ENCODE measurements at regions not wholly inside any gene's neighbourhood (a gene's known extent, or its start where the extent isn't known, plus 50 kb on each side); places are given as distances from the start of the nearest gene placed in this dataset.

DNA sequence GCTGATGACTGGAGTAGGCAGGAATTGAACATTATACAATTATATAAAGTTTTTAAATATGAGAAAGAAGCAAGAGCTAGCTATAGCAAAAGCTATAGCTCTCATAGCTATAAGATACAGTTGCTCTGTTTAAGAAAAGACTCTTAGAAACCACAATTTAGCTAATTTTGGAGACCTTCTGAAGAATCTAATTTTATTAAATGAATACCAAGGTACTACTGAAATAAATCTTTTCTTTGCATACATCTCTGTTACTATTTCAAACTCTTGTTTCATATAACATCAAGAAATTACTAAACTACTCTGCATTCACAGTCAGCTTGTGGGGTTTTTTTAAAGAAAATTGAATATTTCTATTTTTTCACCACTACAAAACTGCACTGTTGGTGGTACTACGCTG is 568.7 kb upstream of the MARCKS start:
- DNase-seq (ENCODE audit: low spot score), result no peak

DNA sequence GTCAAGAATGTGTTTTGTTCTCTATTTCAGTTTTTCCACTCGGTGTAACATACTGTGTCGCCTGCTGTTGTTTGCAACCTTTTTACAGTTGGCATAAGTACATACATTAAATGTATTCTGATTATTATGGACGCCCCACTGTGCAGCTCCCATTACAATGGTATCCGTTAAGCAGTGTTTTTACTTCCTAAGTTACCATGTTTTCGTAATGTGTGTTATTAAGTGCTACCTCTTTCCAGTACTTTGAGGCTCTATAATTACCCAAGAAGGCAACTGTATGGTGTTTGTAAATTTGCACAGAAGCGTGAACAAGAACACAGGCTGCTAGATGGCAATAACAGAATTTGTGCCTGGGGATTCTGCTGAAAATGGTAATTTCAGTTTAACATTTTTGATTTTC is 568.0 kb upstream of the MARCKS start:
- no peak for DNase-seq (ENCODE audit: low spot score)

DNA sequence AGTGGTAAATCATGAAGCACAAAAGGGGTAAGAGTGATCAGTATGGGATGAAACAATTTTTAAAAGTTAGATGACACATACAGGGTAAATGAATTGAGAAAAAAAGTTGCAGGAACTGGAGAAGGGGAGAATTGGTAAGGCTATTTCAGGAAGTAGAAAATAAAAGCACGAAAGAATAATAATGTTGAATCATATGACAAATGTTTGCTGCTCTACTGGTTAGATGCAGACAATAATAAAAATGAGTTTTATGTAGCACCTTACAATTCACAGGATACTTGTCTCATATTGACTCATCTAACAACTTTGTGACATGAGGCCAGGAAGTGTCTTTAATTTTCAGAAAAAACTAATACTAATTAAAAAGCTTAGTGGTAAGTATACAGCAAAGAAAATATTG is 566.5 kb upstream of the MARCKS start:
- DNase-seq (ENCODE audit: low spot score), result no peak

DNA sequence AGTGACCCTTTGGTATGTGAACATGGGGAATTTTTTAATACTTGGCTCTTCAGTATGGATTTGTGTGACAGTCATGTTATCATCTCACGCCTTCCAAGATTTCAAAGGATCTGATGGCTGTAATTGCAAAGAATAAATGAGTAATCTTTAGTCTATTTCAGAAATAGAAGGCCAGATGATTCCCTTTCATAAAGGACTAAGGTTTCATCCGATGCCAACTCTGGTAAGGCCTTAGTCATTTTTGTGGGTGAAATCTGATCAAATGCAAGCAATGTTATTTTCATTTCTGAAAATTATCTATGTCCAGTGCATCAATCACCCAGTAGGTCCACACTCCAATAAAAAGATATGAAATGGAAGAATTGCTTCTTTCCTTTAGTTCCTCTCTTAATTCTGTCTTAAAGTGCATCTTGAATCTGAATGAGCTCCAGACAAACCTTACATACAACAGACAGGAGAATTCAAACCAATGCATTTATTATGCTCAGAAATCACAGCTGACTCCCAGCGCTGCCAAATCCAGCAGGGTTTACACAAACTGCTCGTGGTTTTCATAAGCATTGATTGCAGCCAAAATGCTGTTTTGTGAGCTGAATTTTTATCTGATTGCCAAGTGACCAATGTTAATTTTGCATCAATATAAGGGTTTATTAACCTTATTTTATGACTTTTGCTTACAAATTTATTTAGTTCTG is 565.2 kb upstream of the MARCKS start:
- DNase-seq (ENCODE audit: low spot score), result no peak

DNA sequence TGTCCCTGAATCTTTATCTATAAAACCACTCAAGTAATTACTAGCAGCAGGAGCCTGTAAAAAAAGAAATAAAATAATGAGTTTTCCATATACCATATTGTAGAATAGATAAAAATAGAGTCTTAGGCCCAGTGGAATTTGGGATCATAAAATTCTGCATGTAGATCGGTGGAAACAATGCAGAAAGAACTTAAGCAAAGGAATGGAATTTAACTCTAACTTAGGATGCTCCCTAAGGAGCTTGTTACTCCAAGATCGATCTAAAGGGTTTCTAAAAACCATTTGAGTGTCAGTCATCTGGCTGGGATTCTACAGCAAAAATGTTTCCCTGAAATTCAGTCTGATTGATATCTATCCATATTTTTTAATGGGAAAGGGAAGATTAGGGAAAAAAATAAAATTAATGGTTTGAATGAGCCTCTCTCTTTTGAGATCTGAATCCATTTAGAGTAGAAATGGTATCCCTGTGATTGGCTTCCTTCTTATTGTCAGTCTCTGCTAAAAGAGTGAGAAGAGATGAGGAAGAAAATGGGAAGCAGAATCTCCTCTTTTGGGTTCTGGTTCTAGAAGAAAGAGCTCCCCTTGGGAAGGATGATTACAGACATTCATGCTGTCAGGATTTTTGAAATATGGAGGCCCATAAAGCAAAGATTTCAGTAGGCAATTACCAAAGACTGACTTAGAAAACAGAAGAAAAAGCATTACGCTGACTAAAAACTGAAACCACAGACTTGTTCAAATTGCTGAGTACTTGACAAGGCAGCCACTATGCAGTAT is 564.3 kb upstream of the MARCKS start:
- DNase-seq (ENCODE audit: low spot score), result no peak

DNA sequence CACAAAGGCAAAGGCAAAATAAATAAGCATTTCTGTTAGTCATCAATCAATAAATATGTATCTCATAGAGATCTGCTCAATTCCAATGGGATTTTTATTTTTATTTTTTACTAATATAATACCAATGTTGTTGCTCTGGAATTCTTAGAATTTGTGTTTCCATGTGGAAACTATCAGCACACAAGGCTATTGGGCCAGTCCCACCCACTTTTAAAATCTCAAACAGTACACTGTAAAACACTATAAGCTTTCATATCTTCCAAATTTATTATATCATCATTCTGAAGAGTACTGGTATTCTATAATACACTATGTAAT is 563.8 kb upstream of the MARCKS start:
- DNase-seq (ENCODE audit: low spot score), result no peak

DNA sequence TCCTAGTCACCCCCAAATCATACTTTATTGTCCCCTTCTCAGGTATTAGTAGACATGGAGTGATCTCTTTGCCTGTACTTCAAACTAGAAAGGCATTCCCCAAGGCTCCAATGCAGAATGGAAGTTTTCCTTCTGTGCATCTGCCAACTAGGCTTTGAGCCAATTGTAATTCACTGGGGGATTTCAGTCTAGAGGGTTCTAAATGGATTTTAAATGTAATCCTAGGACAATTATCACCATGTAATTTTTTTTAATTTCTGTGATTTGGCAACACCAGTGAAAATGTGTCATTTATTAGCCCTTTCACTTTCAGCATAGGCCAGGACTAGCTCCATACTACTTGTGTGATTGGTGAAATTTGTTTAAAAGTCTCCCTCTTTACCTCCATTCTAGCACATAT is 557.6 kb upstream of the MARCKS start:
- no peak for DNase-seq (ENCODE audit: low spot score)

DNA sequence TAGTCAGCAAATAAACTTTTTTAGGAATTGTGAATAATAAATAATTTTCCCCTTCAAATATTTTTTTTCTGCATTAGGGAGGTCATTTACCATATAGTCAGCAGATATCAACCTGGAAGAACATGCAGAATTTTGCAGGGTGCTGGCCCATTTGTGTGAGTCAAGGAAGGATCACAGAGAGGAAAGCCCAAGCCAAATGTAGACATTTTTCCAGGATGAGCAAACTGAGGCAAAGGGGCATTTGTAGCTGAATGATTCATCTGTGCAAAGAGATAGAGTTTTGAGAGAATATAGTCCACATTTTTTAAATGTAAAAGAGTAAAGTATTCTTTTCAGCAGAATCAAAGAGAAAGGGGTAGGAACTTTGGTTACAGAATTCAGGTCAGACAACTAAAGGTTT is 555.5 kb upstream of the MARCKS start:
- DNase-seq (ENCODE audit: low spot score), result no peak

DNA sequence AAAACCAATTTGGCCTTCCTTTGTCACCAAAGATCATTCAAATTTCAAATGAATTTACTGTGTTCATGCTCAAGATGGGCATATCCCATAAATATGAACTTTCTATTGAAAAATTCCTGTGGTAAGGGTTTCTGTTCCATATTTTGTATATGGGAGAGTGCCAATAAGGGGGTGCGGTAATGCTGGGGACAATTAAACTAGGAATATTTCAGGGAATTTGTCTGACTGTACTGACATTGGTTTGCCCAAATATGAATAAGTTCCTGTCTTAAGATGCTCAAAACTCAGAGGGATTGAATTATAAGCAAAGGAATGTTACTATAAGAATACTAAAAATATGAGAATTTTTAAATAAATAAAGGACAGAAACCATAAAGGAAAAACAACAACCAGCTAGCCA is 553.0 kb upstream of the MARCKS start:
- DNase-seq (ENCODE audit: low spot score), result no peak

DNA sequence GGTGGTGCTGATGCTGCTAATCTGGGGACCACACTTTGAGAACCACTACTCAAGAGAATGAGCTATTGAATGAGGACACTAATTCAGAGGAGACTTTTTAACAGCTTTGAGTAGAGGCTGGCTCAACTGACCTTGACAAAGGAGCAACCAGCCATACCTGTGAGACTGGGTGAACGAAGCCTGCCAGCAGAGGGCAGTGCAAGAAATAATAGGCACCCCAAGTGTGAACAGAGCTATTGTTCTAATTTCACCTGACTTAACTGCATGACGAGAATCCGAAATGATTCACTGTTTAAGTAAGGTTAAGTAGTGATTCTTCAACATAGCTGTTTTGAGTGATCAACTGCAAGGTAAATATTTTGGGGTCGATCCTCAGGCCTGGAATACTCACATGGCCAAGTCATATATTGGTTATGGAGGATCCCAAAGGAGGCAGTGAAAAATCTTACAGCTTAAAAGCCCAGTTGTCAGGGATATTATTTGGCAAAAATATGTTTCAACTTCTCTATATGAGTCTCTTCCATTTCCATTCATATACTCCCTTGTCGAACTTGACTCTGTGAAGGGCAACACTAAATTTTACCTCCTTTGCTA is 550.5 kb upstream of the MARCKS start:
- no peak for DNase-seq (ENCODE audit: low spot score)

DNA sequence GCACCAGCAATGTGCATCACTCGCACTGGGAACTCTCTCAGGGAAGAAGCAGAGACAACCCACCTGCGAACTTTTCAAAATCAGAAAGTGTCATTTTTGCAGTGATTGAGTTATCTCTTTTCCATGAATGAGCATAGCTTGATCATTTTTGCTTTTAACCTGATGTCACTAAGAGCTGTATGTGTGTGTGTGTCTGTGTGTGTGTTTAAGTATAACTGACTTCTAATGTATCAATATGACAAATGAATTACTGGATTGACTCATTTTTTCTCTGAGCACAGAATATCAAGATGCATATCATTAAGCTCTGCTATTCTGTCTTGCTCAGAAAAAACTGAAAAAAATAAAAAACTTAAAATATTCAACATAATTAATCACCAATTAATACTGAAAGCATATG is 548.9 kb upstream of the MARCKS start:
- DNase-seq (ENCODE audit: low spot score), result no peak

DNA sequence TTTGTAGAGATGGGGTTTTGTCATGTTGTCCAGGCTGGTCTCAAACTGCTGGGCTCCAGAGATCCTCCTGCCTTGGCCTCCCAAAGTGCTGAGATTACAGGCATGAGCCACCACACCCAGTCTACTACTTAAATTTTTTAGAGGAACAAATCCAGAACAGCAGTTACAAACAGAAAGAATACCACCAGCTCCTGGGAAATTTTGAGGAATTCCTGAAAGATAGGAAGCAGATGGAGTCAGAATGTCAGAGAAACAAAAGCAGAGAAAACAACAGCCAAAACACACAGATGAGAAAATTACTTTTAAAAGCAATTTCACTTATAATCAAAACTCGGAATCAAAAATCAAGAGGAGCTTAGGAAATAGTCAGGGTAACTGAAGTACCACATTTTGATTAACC is 543.3 kb upstream of the MARCKS start:
- no peak for DNase-seq (ENCODE audit: low spot score)

DNA sequence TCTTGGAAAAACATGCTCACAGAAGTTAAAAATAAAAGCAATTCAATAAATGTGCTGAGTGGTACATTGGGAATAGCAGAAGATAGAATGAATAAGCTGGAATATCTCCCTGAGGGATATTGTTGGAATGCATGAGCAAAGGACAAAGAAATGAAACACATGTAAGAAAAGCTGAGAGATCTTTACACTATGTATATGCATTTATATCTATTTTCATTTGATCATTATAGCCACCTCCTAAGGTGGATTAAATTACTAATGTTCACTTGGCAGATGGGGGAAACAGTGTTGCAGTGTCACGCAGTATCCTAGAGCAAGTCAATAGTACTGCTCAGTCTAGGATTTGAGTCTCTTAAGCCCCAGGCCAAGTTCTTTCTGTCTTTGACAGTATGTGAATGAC is 542.0 kb upstream of the MARCKS start:
- DNase-seq (ENCODE audit: low spot score), result no peak

DNA sequence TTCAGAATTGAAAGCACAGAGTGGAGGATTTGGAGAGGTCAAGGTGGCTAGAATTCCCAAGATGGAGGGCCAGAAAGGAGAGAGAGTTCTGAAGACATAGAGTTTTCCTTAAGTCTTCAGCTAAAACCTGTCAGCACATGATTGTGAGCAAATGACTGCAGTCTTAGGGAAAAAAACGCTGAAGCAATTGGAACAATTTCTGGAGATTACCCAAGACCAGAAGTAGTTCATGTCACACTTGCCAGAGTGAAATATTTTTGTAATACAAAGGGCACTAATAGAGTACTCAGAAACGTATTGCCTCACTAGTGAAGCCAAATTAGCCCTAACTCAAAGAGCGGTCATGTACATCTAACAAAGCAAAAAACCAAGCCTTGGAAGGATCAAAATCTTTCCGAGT is 541.3 kb upstream of the MARCKS start:
- DNase-seq (ENCODE audit: low spot score), result no peak

DNA sequence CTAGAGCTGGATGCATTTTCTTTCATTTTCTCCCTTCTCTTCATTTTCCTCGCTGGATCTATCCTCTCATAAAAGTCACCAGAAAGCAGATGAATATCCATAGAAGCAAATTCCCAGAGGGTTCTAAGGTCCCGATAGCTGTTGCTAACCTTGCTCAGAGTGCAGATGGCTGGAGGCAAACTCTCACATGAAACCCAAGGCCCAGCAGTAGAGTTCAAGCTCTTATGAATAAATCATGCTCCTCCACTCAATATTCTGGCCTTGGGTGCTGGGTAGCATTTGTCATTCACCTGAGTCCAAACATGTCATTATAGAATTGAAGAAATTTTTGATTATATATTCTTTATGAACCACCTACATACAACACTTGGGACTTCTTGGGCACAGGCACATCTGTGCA is 539.7 kb upstream of the MARCKS start:
- no peak for DNase-seq (ENCODE audit: low spot score)

DNA sequence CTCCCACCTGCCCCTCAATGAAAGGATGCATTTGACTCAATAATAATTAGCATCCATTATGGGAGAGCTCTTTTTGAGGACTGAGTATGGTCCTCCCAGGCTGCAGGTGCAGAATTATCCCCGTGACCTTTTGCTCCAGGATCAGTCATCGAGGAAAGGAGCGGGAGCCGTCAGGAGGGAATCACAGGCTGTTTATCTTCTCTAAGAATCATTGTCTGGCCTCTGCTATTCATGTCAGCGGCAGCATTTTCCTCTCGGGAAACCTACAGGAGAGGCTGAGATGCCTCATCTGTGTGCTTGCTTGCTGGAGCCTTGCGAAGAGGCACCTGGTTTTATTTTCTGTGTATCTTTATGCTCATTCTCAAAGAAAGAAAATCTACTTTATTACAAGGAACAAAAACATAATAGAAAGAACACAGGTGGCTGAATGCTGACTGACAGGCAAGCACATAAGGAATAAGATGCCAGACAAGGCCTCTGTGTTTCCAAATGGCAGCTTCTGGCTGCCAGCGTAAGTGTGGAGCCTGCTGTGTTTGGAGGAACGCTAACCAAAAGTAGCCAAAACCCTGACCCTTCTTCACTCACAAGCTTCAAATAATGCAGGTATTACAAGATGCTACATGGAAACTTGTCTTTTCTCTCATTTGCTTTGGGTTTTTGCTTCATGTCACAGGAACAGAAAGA is 539.1 kb upstream of the MARCKS start:
- DNase-seq (ENCODE audit: low spot score), result no peak

DNA sequence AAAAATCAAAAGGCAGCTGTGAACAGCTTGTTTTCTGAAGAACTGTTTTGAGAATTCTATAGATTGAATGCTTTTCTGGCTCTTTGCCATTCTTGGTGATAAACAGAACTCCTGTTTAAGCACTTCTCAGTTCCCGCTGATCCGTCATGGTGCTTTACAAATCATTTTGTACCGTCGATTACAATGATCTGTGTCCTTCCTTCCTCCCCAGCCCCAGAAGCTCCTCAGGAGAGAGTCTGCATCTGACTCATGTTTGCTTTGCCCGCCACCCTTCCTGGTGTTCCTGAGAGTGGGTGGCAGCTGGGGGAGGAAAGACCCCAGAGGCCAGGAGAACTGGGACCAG is 538.6 kb upstream of the MARCKS start:
- DNase-seq (ENCODE audit: low spot score), result no peak

DNA sequence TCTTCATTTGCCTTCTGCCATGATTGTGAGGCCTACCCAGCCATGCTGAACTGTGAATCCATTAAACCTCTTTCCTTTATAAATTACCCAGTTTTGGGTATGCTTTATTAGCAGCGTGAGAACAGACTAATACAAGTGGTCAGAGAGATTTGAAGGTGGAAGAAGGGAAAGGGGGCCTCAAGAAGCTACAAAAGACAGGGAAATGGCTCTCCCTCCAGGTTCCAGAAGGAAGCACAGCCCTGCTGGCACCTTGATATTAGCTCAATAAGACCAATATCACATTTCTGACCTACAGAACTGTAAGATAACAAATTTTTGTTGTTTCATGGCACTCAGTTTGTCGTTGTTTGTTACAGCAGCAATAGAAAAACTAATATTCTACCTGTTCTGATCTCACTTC is 536.5 kb upstream of the MARCKS start:
- no peak for DNase-seq (ENCODE audit: low spot score)

DNA sequence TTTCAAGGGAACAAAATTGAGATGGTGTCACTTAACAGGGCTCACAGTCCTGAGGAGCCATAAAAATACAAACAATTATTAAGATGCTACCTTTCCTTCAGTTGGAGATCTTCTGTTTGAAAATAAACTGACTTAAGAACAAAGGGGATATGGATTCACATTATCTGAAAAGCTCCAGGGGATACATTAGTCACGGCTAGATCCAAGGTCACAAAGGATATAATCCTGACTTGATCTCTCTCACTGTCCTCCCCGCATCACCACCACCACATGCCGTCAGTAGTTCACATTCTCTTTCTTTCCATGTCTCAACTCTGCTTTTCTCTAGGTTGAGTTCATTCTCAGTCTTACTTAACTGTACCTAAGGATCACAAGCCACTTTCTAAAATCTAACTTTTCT is 530.4 kb upstream of the MARCKS start:
- DNase-seq (ENCODE audit: low spot score), result no peak

DNA sequence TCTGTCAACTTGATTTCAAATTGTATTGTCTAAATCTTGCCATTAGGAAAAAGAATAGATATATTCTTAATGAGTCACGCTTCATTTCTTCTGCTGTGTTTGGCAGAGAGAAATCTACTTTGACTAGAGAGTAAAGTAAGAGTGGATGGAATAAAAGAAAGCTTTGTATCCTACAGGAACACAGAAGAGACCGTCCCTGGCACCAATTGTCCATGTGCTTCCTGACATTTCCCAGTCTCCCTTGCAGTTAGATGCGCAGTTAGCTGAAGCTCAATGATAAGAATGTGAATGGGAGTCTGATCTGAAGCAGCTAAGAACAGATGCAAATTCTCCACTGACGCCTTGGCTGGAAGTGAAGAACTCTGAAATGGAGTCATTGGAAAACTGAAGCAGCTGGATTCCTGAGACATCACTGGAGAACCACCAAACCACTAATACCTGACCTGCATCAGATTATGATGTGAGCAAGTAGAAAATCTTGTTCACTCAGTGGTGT is 528.2 kb upstream of the MARCKS start:
- DNase-seq (ENCODE audit: low spot score), result no peak

DNA sequence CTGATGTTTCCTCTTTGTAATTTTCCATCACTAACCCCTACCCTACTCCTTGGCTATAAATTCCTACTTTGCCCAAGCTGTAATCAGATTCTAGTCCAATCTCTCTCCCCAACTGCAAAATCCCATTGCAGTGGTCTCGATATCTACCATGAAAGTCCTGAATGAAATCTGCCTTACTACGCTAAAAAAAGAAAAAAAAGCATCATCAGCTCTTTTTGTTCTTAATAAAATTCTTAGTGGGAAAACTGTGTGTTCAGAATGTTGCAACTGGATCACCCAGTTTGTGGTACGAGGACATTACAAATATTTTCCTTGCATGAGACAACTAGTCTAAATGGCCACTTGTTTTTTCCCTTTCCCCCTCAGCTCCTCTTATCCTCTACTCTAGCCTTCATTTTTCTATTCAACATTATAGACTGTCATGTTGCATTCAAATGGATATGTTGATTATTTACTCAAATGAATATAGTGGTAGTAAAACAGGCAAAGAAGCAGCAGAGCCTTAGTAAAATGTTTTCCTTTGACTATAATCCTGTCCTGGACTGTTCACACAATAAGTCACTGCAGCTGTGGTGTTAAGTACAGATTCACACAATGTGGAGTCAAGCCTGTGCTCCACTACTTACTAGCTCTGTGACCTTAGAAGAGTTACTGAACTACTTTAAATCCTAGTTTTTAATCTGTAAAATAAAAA is 527.1 kb upstream of the MARCKS start:
- DNase-seq (ENCODE audit: low spot score), result no peak

DNA sequence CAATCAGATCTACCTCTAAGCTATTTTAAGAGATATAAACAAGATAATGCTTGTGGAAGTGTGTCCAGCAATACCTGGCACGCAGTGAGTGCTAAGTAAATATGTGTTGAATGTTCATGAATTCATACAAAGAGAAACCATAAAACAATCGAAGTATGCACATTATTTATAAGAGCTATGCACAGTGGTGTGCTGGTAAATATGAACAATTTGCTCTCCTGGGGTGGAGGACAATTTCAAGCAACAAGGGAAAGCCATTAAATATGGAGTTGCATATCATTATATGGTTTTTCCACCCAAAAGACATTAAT is 526.6 kb upstream of the MARCKS start:
- DNase-seq (ENCODE audit: low spot score), result no peak
